Astrocyte of the spinal cord (primary cell): ENCODE measurements at regions not wholly inside any gene's neighbourhood (a gene's known extent, or its start where the extent isn't known, plus 50 kb on each side); places are given as distances from the start of the nearest gene placed in this dataset.
A peak's percentile ranks its signal among the peaks of the same experiment; 100 is the strongest.

ENCODE experiments used
- DNase-seq: peaks from one replicate; pipeline ENCODE4 v3.0.0; 2011; ENCODE audit warnings: low read depth, low spot score
- H3K4me3 ChIP-seq: 2 replicates; pipeline ENCODE4 v1.5.1; 2011; ENCODE audit warnings: low read depth, mild to moderate bottlenecking, low read length, moderate library complexity
- CTCF ChIP-seq: IDR thresholded peaks from 2 replicates; pipeline ENCODE4 v1.5.1; 2012; ENCODE audit warnings: low read depth, mild to moderate bottlenecking, low read length, inconsistent platforms
- in situ Hi-C: cut with HindIII; loops from 2 replicates; pipeline ENCODE4 v1.10.0; 2017; ENCODE audit warnings: low sequenced_read_pairs

DNA sequence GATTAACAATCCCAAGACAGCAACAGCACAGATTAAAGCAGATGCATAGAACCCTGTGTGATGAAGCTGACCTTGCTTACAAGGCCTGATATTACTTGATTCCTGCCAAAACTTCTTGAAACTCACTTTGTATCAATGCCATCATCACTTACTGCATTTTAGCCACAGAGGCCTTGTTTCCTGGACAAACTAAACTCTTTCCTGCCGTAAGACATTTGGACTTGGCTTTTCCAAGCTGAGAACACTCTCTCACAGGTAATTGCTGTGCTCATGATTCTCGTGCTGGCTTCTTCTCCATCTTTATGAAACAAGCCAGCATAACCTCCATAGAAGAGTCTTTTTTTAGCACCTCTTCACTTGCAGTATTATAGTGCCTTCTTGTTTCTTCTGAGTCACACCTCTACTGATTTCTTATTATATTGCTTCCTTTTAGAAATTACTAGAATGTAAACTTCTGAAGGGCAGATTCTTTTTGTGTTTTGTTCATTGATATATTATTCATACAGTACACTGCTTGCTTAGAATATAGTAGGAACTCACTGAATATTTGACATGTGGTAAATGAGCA lies 456.5 kb upstream of the ZNF608 start:
- in situ Hi-C loops: no loop called here
- no peak for DNase-seq
- no peak for TF ChIP-seq CTCF
- no peak overlapping the region for H3K4me3 ChIP-seq

DNA sequence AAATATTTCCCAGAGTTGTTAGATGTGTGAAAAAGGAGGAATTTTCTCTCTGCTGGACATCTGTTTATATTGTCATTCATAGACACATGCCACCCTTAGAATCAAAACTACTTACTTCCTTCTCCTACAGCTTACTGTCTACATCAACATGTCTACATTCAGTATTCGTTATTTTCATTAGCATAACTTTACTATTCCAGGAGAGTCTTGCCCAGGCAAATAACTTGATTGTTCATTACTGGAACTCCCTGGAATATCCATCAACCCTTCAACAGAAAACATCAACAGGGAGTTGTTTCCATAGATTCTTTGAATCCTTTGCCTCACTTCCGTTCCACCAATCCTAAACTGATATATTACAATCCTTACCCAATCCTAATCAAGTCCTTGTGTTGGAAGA lies 457.5 kb upstream of the ZNF608 start:
- no peak for DNase-seq
- in situ Hi-C loops: no loop called here
- no peak for TF ChIP-seq CTCF
- H3K4me3 ChIP-seq: no peak overlapping the region

DNA sequence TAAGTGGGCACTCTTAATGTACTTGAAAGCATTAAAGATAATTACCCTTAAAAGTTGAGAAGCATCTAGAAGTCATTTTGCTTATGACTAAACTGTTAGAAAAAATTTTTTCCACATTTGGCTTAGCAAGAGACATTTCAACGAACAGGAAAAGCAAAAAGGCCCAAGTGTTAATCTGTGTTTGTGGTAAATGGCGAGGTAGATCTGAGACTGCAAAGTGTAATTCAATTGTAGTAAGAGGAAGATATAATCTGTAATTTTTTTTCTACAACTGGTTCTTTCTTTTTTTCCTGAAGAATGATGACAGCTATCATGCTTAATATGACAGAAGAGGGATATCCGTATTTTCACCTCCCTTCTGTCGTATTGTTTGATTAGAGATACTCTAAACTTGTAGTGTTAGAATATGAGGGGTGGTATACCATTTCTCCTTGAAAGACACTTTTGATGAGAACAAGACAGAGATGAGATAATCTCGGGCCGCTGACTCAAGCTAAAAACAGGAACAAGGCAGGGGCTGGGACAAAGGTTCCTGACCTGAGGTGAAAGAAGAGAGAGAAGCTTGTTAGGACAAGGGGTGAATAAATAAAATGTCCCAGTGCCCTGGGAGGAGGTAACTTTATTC lies 459.3 kb upstream of the ZNF608 start:
- in situ Hi-C loops: no loop called here
- no peak overlapping the region for H3K4me3 ChIP-seq
- DNase-seq: no peak
- TF ChIP-seq CTCF: no peak

GRCh38 chr5:125207856-125208255 lies 461.4 kb upstream of the ZNF608 start:
- in situ Hi-C loops: no loop called here
- TF ChIP-seq CTCF: no peak
- no peak for DNase-seq
- no peak overlapping the region for H3K4me3 ChIP-seq

DNA sequence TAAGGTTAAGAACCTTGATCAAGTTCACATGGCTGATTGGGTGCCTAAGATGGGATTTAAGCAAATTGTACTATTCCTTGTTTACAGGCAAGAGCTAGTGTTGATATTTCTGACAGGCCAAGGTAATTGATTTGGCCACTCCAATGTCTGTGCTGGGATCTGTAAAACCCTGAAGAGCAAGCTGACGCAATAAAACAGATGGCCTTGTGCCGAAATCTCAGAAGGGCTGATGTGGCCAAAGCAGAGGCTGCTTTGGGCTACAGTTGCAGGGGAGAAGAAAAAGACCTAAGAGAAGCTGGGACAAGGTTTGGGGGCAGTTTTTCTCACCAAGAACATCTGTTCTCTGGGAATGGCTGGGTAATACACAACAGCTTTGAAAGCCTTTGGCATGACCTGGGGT lies 463.2 kb upstream of the ZNF608 start:
- H3K4me3 ChIP-seq: no peak overlapping the region
- TF ChIP-seq CTCF: no peak
- DNase-seq: no peak
- in situ Hi-C loops: no loop called here

DNA sequence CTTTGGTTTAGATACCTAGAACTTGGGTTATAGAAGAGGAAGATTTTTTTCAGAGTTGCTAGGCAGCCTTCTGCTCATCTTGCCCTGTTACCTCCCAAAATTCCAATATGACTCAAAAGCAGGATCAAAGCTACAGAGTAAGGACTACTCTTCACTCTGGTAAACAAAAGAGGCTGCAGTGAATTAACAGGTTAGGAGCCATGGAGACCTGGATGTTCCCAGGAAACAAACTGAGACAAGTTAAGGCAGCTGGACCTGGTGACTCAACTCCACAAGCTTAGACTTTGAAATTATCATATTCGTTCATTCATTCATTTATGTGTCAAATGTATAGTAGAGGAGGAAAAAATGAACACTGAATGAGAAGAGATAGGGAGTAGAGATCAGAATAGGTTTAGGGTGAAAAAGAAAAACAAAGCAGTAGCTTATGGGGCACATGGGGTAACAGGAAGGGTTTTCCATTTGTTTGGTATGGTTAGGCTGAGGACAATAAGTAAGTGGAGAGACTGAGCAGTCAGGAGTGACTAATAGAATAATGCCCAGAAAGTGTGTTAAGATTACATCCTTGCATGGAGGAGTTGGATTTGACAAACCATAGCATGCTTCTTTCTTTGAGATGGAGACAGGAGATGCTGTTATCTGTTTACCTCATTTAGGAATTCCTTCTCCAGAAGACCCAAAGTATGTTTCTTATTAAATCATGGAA lies 464.0 kb upstream of the ZNF608 start:
- DNase-seq: peak; percentile 29
- no peak for TF ChIP-seq CTCF
- H3K4me3 ChIP-seq: no peak overlapping the region
- in situ Hi-C loops: no loop called here
